ENCODE measurements at regions not wholly inside any gene's neighbourhood (a gene's known extent, or its start where the extent isn't known, plus 50 kb on each side); places are given as distances from the start of the nearest gene placed in this dataset.
A peak's percentile ranks its signal among the peaks of the same experiment; 100 is the strongest.
"Not testable (repeated sequence)": the region's sequence is repeated elsewhere in the genome, so short reads cannot be mapped to it uniquely, and the experiment has no call there.

GRCh38 chr5:179414459-179415261 is 69.4 kb upstream of the ADAMTS2 start:
- no peak for DNase-seq
- intact Hi-C loops (cut with DNase I): no loop called here
- ATAC-seq (ENCODE audit: poor library complexity): no peak

GRCh38 chr5:179413711-179414458 is 68.6 kb upstream of the ADAMTS2 start:
- DNase-seq (no peak), ATAC-seq (ENCODE audit: poor library complexity) (no peak)
- intact Hi-C loops (cut with DNase I): no loop called here

GRCh38 chr5:179413086-179413690 is 67.9 kb upstream of the ADAMTS2 start:
- no peak for DNase-seq
- intact Hi-C loops (cut with DNase I): no loop called here
- no peak for ATAC-seq (ENCODE audit: poor library complexity)

- ATAC-seq (ENCODE audit: poor library complexity) (no peak), DNase-seq (no peak)
- intact Hi-C loops (cut with DNase I): no loop called here
These were observed 66.0 kb upstream of the ADAMTS2 start for GRCh38 chr5:179411161-179411841.

GRCh38 chr5:179410291-179411160 is 65.3 kb upstream of the ADAMTS2 start:
- intact Hi-C loops (cut with DNase I): no loop called here
- no peak for DNase-seq
- no peak for ATAC-seq (ENCODE audit: poor library complexity)

- DNase-seq (no peak), ATAC-seq (ENCODE audit: poor library complexity) (no peak)
- intact Hi-C loops (cut with DNase I): no loop called here
These were observed 64.5 kb upstream of the ADAMTS2 start for GRCh38 chr5:179409806-179410205.

GRCh38 chr5:179408611-179409010 is 63.4 kb upstream of the ADAMTS2 start:
- intact Hi-C loops (cut with DNase I): no loop called here
- ATAC-seq (ENCODE audit: poor library complexity): no peak
- DNase-seq: no peak

- ATAC-seq (ENCODE audit: poor library complexity): peak; percentile 36
- peak; percentile 61 for DNase-seq
- intact Hi-C loops (cut with DNase I): no loop called here
These were observed 62.2 kb upstream of the ADAMTS2 start for GRCh38 chr5:179407191-179408175.

GRCh38 chr5:179406031-179406961 is 61.0 kb upstream of the ADAMTS2 start:
- no peak for DNase-seq
- intact Hi-C loops (cut with DNase I): no loop called here
- no peak for ATAC-seq (ENCODE audit: poor library complexity)

- ATAC-seq (ENCODE audit: poor library complexity): no peak
- no peak for DNase-seq
- intact Hi-C loops (cut with DNase I): no loop called here
These were observed 60.3 kb upstream of the ADAMTS2 start for GRCh38 chr5:179405426-179406030.

- DNase-seq: no peak
- intact Hi-C loops (cut with DNase I): no loop called here
- ATAC-seq (ENCODE audit: poor library complexity): no peak
These were observed 59.8 kb upstream of the ADAMTS2 start for GRCh38 chr5:179405054-179405416.

- DNase-seq (no peak), ATAC-seq (ENCODE audit: poor library complexity) (no peak)
- intact Hi-C loops (cut with DNase I): no loop called here
These were observed 59.2 kb upstream of the ADAMTS2 start for GRCh38 chr5:179404321-179405053.

- intact Hi-C loops (cut with DNase I): no loop called here
These were observed 58.3 kb upstream of the ADAMTS2 start for GRCh38 chr5:179403426-179404147.

GRCh38 chr5:179400435-179400834 is 55.2 kb upstream of the ADAMTS2 start:
- intact Hi-C loops (cut with DNase I); DNase-seq; ATAC-seq (ENCODE audit: poor library complexity): not testable (repeated sequence)

More at GRCh38 chr5:179403426-179404147, 58.3 kb upstream of the ADAMTS2 start:
- DNase-seq: no peak
- ATAC-seq (ENCODE audit: poor library complexity): no peak

GRCh38 chr5:179400020-179400419 is 54.8 kb upstream of the ADAMTS2 start:
- intact Hi-C loops (cut with DNase I): no loop called here
- DNase-seq (no peak), ATAC-seq (ENCODE audit: poor library complexity) (no peak)
